Renal cortex interstitium (tissue), 11 donors: ENCODE measurements at regions not wholly inside any gene's neighbourhood (a gene's known extent, or its start where the extent isn't known, plus 50 kb on each side); places are given as distances from the start of the nearest gene placed in this dataset.
"Not testable (repeated sequence)": the region's sequence is repeated elsewhere in the genome, so short reads cannot be mapped to it uniquely, and the experiment has no call there.

ENCODE experiments used
- DNase-seq, 11 donors: peaks; one replicate each; pipeline ENCODE4 v3.0.0-alpha.2; 2013; ENCODE audit warnings: low read depth in 9 of 11, low spot score in 4 of 11; ENCODE audit errors: extremely low read depth in 1 of 11

GRCh38 chr6:97765461-97765860 is 482.4 kb upstream of the MMS22L start:
- no peak for DNase-seq

DNA sequence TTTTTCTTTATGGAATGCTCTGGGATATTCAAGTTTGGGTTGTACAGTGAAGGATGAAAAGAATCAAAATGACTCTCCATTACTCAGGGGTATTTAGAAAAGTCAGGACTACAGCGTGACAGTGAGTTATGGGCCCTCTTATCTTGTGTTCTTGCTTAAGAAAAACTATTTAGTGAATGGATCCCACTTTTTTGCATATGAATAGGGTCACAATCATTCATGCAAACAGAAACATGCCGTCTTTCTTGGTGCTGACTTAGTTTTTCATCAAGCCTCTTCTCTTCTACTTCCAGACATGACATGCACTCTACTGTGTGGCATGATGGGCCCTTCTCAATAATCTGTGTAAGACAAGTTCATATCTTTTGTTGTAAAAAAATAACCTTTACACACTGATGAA is 488.4 kb upstream of the MMS22L start:
- no peak for DNase-seq

- no peak for DNase-seq
Observed at GRCh38 chr6:97775012-97775411, 492.0 kb upstream of the MMS22L start.

DNA sequence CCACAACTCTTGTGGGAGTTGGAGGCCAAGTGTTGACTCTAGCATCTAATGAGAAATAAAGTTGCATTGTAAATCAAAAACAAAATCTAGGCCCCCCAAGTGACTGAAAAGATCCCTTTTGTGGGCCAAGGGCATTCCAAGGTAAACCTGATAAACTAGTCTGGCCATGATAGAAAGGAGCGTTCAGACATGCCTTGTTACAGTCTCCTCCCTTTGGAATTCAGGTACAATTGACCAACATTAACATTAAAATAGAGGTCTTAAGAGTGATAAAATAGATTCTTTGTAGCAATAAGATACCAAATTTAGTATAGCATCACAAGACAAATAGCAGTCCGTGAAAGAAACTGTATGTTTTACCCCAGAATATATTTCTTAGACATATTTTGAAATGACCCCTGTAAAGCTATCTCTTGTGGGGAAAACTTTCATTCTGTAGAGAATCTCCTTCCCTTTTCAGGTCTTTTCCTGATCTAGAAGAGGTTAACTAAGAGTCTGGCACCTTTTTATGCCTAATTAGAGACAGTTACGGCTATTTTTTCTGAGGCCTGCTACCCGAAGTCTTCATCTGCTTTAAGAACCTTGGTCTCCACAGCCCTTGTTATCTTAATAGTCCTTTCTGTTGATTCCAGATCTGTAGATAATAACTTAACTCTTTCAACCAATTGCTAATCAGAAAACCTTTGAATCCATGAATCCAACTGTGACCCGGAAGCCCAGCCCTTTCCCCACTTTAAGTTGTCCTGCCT is 495.4 kb upstream of the MMS22L start:
- DNase-seq: no peak

DNA sequence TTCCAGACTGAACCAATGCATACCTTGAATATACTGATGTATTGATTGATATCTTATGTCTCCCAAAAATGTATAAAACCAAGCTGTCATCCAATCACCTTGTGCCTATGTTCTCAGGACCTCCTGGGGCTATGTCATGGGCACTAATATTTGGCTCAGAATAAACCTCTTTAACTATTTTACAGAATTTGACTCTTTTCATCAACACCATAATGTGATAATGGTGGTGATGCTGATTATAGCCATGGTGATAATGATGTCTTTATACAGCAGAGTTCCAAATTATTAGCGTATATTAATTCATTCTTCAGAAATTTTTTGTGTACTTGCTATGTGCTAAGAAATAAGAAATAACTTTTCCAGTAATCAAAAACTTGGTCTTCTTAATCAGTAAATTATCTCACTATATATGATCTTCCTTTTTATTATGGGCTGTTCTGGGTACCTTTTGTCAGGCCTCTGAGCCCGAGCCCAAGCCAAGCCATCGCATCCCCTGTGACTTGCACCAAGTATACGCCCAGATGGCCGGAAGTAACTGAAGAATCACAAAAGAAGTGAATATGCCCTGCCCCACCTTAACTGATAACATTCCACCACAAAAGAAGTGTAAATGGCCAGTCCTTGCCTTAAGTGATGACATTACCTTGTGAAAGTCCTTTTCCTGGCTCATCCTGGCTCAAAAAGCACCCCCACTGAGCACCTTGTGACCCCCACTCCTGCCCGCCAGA is 496.2 kb upstream of the MMS22L start:
- not testable (repeated sequence) for DNase-seq

DNA sequence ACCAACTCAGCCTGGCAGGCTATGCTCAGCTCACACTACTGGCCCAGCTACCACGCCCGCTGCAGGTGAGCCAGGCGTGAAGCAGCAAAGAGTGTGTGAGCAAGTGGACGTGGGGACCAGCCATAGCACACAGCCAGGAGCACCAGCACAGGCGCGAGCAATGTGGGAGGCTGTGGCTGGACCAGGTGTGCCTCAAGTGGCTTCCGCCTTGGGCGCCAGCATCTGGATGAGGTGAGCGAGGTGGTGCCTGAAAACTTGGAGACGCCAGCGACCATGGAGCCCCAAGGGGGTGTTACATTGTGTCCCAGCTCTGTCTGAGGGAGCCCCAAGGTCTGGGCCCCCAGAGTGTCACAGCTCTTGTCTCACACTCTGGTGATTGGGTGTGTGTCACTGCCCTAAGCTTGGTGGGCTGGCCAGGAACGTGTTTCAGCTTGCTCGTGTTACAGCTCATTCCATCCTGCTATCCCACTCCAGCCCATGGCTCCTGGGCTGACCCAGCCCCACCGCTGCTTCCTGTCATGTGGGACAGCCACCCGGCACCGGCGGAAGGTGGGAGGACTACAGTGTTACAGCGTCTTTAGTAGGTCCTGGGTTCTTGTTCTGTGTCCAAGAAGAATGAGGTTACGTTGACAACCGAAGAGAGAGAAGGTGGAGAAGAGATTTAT is 508.0 kb upstream of the MMS22L start:
- no peak for DNase-seq

DNA sequence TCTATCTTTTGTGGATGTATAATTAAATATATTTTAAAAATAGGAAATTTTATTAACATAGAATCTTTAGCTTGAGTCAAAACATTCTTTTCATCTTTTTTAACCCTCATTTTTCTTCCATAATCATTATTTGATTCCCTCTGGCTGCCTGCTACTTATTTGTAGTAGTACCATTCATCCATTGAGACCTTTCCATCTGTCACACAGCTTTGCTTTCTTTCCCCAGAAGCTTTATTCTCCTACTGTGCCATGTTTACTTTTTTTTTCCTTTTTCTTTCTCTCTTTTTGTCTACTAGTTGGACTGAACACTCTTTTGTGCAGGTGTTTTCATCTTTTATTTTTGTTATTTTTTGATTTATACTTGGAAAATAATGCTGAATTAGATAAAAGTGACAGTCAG is 522.6 kb upstream of the MMS22L start:
- no peak for DNase-seq

DNA sequence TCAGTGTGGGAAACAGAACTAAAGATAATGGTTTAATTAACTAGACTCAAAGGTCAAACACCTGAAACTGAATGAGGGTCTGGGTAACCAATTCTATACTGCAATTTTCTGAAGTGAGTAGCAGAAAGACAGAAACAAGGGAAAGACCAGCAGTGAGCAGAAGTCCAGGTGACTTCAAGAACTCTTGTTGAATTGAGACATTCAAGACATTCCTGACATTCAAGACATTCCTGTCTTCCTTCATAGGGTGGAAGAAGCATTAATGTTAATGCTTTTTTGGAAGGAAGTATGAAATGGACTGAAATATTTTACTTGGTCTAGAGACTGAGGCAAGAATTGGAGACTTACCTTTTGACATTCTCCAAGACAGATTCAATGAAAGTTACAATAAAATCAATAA is 529.9 kb upstream of the MMS22L start:
- no peak for DNase-seq

GRCh38 chr6:97813889-97814567 is 531.0 kb upstream of the MMS22L start:
- no peak for DNase-seq

GRCh38 chr6:97815301-97815812 is 532.3 kb upstream of the MMS22L start:
- DNase-seq: no peak

DNA sequence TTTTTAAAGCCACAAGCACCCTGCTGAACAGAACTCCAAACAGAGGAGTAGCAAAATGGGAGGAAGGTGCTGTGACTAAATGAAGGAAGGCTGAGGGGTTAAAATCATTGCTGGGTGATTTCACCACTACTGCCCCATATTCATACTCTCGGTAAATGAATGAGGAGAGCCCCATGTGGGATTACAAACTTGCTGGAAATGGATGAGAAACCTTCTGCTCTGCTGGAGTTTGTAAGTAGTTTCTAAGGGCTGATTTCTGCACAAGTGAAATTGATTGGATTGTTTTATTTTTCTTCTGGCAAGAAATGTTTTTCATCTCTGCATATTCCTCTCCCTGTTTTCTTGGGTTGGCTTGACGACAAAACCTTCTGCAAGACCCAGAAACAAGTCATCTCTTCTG is 533.5 kb upstream of the MMS22L start:
- no peak for DNase-seq

GRCh38 chr6:97819710-97820109 is 536.7 kb upstream of the MMS22L start:
- no peak for DNase-seq

DNA sequence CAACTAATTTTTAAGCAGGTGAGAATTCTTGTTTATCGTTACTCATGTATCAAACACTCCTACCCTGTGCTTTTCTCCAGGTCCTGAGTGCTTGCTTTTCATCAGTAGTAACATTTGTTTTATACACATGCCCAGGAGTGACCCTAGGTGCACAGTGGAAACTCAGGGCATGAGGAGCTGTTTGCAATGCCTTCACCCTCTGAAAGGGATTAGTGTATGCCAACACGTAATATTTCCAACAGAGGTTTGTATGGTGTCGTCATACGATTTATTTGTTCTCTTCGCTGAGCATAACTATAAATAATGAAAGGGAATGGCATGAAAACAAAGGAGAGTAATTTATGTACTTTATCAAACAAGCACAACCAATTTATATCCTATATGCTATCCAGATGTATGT is 537.4 kb upstream of the MMS22L start:
- no peak for DNase-seq

- DNase-seq: no peak
Observed at GRCh38 chr6:97822632-97823031, 539.6 kb upstream of the MMS22L start.

DNA sequence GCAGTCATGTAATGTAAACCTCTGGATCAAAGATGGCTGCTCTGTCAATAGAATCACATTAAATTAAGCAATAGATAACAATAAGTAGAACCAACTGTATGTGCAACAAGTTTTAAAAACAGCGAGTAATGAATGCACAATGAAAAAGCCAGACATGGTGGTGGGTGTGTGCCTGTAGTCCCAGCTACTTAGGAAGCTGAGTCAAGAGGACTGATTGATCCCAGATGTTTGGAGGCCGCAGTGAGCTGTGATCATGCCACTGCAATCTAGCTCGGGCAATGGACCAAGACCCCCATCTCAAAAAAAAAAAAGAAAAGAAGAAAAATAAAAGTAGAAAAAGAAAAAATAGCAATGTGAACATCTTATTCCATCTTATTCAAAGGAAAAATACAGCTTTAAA is 558.7 kb upstream of the MMS22L start:
- no peak for DNase-seq

DNA sequence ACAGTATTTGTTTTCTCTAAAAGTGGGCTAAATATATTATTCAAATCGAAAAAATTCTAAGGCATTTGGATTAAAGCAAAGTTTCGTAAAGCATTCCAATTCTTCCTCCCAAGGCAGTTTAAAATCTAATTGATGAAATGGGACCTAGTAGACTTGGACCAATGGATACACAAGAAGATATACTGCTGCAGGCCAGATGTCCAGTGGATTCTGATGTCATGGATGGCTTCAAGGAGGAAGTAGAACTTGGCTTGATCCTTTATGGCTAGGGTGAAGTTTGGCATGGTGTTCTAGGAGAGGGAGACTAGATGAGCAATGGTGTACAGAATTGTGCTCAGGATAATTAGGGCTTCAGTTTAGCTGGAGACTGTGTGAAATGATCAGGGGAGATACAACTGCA is 559.5 kb upstream of the MMS22L start:
- DNase-seq: no peak

- no peak for DNase-seq
Observed at GRCh38 chr6:97849390-97849789, 566.4 kb upstream of the MMS22L start.

DNA sequence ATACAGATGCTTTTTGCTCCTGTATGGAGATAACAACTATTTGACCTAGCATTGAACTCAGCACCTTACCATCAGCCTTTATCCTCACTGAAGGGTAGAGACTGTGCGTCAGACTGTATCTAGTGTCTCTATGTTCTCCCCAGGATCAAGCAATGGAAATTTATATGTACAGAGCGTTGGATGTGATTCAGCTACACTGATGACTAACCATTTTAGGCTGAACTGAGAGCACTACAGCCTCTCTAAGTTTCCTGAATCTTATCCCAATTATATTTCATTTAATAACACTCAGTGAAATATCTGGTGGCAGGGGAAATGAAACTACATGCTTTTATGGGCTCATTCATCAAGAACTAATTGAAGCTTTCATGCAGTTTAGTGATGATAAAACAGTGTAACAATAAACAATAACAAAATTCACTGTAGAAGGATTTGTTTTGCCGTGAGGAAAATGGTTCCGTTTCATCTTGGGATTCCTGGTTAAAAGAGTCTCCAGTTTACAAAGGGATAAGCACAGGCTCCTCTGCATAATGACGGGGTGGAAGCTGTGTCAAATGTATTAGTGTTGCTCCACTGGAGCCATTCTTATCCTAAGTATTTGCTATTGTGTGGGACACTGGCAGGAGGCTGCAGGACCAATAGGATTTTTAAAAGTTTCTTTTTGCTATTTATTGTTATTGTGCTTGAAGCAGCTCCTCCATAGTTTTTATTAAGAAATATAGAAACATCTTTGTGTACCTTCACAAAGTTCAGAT is 567.6 kb upstream of the MMS22L start:
- DNase-seq: no peak

DNA sequence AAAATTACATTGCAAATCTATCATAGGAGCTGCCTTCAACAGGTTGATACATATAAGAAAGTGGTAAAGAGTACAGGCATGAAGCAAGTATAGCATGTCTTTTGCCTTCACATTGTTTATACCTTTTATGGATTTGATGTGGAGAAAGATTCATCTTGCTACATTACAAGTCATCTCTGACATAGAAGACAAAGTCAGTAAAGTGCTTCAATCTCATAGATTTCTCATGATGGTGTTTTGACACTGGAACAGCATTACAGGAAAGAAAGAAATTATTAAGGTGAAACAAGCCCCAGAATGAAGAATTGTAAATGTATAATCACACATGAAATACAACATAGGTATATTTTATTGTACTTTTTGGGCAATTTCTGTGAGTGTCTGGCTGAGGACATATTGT is 580.7 kb upstream of the MMS22L start:
- no peak for DNase-seq
